ENCODE measurements at regions not wholly inside any gene's neighbourhood (a gene's known extent, or its start where the extent isn't known, plus 50 kb on each side); places are given as distances from the start of the nearest gene placed in this dataset.

DNA sequence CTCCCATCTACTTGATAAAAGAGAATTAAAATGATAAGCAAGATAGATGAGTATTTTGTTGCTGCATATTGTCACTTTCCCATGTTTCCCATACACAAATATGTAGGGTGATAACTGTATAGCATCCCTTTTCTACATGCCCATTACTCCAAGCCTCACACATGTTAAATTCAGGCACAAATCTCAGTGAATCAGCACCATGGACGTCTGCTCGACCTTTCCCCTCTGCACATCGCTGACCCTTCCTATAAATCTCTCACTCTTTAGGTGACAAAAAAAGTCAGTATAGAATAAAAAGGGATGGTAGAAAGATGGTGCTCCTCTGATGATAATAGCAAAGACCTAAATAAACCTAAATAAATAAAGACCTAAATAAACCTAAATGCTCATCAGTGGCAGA lies 1097.7 kb upstream of the C9orf72 start:
- BruUV-seq (replicated peaks) = no TSS peak
- no peak for TF ChIP-seq EZH2 (IDR thresholded peaks at IDR 0.05; ENCODE audit: low read depth)
- TF ChIP-seq, protein P1, sequence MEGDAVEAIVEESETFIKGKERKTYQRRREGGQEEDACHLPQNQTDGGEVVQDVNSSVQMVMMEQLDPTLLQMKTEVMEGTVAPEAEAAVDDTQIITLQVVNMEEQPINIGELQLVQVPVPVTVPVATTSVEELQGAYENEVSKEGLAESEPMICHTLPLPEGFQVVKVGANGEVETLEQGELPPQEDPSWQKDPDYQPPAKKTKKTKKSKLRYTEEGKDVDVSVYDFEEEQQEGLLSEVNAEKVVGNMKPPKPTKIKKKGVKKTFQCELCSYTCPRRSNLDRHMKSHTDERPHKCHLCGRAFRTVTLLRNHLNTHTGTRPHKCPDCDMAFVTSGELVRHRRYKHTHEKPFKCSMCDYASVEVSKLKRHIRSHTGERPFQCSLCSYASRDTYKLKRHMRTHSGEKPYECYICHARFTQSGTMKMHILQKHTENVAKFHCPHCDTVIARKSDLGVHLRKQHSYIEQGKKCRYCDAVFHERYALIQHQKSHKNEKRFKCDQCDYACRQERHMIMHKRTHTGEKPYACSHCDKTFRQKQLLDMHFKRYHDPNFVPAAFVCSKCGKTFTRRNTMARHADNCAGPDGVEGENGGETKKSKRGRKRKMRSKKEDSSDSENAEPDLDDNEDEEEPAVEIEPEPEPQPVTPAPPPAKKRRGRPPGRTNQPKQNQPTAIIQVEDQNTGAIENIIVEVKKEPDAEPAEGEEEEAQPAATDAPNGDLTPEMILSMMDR (conservative IDR thresholded peaks at IDR 0.05) = no peak
- intact Hi-C loops (cut with micrococcal nuclease; ENCODE audit: unreplicated experiment) = no loop called here

DNA sequence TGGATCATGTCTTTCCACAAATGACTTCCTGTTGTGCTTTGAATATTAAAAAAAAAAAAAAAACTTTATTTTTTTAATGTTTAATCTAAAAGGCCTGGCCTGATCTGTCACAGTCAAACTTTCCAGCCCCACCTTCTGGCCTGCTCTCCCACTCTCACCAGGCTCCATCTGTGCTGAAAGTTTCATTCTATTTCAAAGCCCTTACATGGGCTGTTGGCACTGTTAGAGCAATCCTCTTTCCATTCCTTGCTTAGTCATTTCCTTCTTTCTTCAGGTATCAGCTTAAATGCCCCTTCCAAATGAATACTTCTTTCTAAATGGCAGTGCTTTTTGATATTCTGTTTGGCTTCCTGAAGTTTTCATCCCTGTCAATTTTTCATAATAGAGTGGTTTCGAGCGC lies 1104.8 kb upstream of the C9orf72 start:
- BruUV-seq (replicated peaks) = no TSS peak
- intact Hi-C loops (cut with micrococcal nuclease; ENCODE audit: unreplicated experiment) = no loop called here

More for the DNA sequence above, 1097.7 kb upstream of the C9orf72 start:
- DNase-seq = no peak
- H3K27me3 ChIP-seq (ENCODE audit: insufficient read depth, low read depth) = no peaks in the 10 kb centered on the region
- H3K4me1 ChIP-seq (replicated peaks; ENCODE audit: insufficient read depth) = no peaks in the 10 kb centered on the region
- POLR2A ChIA-PET (ENCODE audit: unreplicated experiment) = no interaction called here
- H2AFZ ChIP-seq = no peak overlapping the region
- H3F3A ChIP-seq (ENCODE audit: insufficient read depth, low read depth) = no peaks in the 10 kb centered on the region
- H3K79me2 ChIP-seq (ENCODE audit: low read depth) = no peaks in the 10 kb centered on the region
- H3K9me3 ChIP-seq (ENCODE audit: insufficient read depth, low read depth) = no peaks in the 10 kb centered on the region
- no peak overlapping the region for H3K4me2 ChIP-seq
- H3K9me2 ChIP-seq (ENCODE audit: insufficient read depth) = no peaks in the 10 kb centered on the region
- H3K36me3 ChIP-seq (ENCODE audit: low read depth) = no peaks in the 10 kb centered on the region
- CTCF ChIA-PET = no interaction called here
- H4K20me1 ChIP-seq (ENCODE audit: insufficient read depth) = no peaks in the 10 kb centered on the region
- H3K27ac ChIP-seq = no peak overlapping the region
- H3K4me3 ChIP-seq = no peak overlapping the region

DNA sequence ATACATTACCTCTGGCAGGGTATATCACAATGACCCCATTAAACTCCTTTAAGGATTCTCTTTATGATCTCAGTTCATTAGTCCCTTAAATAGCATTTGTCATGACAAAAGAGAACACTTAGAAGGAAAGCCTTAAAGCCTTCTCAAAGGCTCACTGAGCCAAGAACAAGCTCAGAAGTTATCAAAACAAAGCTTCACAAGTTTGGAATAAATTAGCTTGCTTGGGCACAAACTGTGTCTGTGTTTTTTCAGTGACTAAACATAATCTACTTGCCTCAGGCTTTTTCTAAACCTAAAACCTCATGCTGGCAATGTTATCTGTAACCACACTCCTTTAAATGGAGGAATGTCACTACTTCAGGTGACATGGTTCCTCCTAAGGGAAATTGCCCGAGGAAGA lies 1114.9 kb upstream of the C9orf72 start:
- no peaks in the 10 kb centered on the region for H3F3A ChIP-seq (ENCODE audit: insufficient read depth, low read depth)
- H3K27me3 ChIP-seq (ENCODE audit: insufficient read depth, low read depth) = no peaks in the 10 kb centered on the region
- intact Hi-C loops (cut with micrococcal nuclease; ENCODE audit: unreplicated experiment) = no loop called here
- ChIA-PET POLR2A (ENCODE audit: unreplicated experiment) (no interaction called here), CTCF (no interaction called here)
- H4K20me1 ChIP-seq (ENCODE audit: insufficient read depth) = no peaks in the 10 kb centered on the region
- TF ChIP-seq EZH2 (IDR thresholded peaks at IDR 0.05; ENCODE audit: low read depth) = no peak
- TF ChIP-seq, protein P1 (conservative IDR thresholded peaks at IDR 0.05) = no peak
- no peaks in the 10 kb centered on the region for H3K9me3 ChIP-seq (ENCODE audit: insufficient read depth, low read depth)
- no peaks in the 10 kb centered on the region for H3K79me2 ChIP-seq (ENCODE audit: low read depth)
- no peaks in the 10 kb centered on the region for H3K9me2 ChIP-seq (ENCODE audit: insufficient read depth)
- no peak overlapping the region for H2AFZ ChIP-seq
- no peak for DNase-seq
- H3K4me3 ChIP-seq = no peak overlapping the region
- no peak overlapping the region for H3K4me2 ChIP-seq
- no TSS peak for BruUV-seq (replicated peaks)
- no peaks in the 10 kb centered on the region for H3K4me1 ChIP-seq (replicated peaks; ENCODE audit: insufficient read depth)
- H3K27ac ChIP-seq = no peak overlapping the region
- H3K36me3 ChIP-seq (ENCODE audit: low read depth) = no peaks in the 10 kb centered on the region

More for the DNA sequence above, 1104.8 kb upstream of the C9orf72 start:
- Histone ChIP-seq H2AFZ (no peak overlapping the region), H3K27ac (no peak overlapping the region), H4K20me1 (ENCODE audit: insufficient read depth) (no peaks in the 10 kb centered on the region), H3K4me2 (no peak overlapping the region), H3K27me3 (ENCODE audit: insufficient read depth, low read depth) (no peaks in the 10 kb centered on the region), H3K9me3 (ENCODE audit: insufficient read depth, low read depth) (no peaks in the 10 kb centered on the region), H3K79me2 (ENCODE audit: low read depth) (no peaks in the 10 kb centered on the region), H3K4me1 (replicated peaks; ENCODE audit: insufficient read depth) (no peaks in the 10 kb centered on the region), H3K4me3 (no peak overlapping the region), H3K9me2 (ENCODE audit: insufficient read depth) (no peaks in the 10 kb centered on the region), H3F3A (ENCODE audit: insufficient read depth, low read depth) (no peaks in the 10 kb centered on the region), H3K36me3 (ENCODE audit: low read depth) (no peaks in the 10 kb centered on the region)
- TF ChIP-seq, protein P1 (conservative IDR thresholded peaks at IDR 0.05) = no peak
- DNase-seq = no peak
- ChIA-PET POLR2A (ENCODE audit: unreplicated experiment) (no interaction called here), CTCF (no interaction called here)

Measured in PC-9 (cell line).